ENCODE measurements at regions not wholly inside any gene's neighbourhood (a gene's known extent, or its start where the extent isn't known, plus 50 kb on each side); places are given as distances from the start of the nearest gene placed in this dataset.

DNA sequence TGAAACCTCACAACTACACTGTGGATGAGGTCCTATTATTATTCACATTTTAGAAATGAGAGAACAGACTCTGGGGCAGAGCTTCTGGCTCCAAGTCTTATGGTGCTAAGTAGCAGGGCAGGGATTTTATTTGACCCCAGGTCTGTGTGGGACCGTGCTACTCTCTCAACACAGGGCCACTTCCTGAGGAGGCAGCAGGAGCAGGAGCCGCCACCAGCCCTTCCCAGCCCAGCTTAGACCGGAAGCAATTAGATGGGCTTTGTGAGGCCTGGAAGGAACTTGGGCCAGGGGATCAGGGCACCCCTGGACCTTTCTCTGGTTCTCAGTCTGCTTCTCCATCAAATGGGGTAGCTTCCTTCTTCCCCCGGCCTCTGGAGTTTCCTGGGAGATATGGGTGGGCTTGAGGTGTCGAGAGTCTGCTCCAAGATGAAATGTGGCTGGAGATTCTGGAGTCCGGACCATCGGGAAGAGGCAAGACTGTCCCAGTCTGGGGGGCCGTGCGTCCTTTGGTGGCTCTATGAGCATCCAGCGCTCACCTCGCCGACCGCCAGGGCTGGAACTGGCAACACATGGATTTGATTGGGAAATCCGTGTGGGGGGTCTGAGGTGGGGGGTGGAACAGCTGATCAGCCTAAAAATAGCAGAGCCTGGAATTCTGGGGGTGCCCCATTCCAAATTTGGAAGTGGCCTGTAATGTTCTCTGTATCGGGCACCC lies 136.8 kb downstream of the FOXD2 start:
- no peak for DNase-seq (ENCODE audit: low spot score)

DNA sequence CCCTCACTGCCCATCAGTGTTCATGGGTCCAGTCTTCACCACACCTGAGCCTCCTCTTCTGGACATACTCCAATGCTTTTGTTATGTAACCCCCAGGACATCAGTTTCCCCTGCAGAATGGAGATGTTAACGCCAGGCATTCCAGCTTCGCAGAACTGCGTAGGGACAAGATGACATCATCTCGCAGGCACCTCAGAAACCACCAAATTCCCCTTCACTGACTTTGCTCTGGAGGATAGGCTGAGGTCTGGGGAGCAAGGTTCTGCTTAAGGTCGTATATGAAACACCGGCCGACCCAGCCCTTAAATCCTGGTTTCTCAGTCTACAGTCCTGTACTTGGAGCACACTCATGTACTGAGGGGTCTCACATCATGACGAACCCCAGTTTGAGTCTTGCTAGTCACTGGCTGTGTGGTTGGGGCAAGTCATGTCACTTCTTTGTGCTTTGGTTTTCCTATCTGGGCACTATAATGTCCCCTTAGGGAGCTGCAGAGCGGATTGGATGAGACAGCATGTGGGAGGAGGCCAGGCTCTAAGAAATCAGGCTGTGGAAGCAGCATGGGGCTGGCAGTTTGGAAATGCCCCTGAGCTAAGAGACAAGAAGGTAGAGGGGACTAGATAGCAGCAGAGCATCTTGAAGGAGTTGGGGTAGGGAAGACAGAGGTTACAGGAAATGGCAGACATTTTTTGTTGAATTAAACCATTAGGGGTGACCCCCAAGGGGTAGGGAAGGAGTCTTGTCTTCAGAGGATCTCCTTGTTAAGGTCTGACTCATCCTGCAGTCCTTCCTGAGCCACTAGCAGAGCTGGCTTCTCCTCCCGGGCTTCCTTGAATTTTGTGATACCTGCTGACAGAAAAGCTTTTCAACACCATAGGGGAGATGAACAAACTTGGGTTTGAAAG lies 138.3 kb downstream of the FOXD2 start:
- no peak for DNase-seq (ENCODE audit: low spot score)

DNA sequence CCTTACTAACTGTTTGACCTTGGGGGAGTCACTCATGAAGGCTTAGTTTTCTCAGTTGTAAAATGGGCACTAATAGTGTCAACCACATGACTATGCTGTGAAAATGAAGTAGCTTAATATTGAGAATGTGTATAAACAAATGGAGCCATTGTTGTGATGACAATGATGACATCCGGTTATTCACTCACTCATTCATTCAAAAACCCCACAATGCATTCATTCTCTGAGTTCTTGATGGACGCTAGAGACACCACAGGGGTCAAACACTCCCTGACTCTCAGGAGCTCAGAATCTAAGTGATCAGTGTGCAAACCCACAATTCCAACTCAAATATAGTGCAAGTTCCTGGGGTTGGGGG lies 138.9 kb downstream of the FOXD2 start:
- no peak for DNase-seq (ENCODE audit: low spot score)

DNA sequence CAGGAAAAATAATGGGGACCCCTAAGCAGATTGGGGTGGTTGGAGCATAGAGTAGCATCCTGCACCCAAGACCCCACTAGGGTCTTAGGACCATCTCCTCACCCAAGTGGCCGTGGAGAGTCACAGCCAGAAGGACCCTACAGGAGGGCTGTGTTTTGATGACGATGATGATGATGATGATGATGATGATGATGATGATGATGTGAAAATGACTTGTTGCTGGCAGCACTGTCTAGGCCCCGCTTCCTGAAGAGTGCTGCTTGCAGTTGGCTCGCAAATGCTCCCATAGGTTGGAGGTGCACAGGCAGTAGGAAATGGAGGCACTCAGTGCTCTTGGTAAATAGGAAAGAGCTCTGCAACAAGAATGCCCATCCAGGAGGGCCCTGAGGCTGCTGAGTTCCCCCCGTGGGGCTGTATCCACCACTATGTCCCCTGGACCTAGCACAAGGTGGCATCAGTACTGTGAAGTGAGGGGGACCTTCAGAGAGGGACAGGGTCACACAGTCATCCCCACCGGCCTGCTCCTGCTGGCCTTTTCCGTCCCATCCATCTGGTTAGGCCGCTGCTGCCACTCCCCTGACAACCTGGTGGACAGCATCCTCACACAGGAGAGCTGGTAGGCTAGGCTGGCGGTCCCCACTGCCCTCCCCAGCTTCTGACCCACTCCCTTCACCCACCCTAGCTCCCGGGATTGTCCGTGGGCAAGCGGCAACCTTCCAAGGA lies 139.6 kb downstream of the FOXD2 start:
- DNase-seq (ENCODE audit: low spot score), result no peak

DNA sequence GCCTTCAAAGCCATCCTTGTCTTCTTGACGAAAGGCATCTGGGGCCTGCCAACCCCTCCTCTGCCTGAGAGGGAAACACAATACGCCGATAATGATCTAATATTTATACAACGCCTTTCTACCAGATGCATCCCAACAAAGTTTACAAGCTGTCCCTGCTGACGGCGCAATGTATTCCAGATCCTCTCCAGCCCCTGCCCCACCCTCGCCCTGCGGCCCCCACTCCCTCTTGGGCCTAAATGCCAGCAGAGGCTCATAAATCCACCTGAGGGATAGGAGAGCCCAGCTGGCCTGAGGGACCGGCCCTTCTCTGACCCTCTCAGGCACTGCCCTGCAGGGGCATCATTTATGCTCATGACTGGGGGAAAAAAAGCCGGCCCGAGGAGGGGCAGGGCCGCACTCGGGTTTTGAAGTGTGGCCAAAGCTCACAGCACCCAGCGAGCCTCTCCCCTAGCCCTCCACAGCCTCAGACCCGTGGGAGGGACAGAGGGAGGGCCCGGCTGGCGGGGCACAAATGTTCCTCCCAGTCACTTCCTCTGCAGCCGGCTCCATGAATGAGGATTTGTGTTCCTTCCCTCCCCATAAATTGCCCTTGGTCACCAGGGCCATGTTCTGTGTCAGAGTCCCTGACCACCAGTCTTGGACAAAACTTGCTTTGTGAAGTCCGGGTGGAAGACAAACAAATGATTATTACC lies 140.3 kb downstream of the FOXD2 start:
- no peak for DNase-seq (ENCODE audit: low spot score)

DNA sequence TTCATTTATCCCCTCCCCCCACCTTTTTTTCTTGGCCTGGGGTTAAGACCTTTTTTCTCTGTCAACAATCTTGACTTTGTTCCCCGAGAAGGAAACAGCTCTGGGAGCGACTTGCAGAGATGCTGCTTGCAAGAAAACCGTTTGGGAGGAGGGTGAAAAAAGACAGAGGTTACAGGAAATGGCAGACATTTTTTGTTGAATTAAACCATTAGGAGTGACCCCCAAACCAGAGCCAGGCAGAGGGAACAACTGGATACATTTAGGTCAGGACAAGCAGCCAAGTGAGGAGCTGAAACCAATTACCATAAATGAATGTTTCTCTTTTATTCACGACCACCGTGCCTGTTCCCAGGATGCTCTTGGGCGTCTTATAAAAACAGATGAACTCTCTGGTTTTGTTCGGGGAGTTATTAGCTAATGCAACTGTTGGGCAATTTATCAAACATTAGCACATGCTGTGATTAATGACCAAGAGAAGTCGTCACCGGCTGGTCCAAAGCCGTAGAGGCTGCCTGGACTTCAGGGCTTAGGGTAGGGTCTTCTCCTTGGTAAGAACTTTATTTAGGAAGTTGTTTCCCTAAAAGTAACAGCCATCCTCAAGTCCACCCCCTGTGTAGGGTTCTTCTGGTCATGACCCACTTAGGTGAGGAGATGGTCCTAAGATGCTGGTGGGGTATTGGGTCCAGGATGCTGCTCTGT lies 141.0 kb downstream of the FOXD2 start:
- DNase-seq (ENCODE audit: low spot score), result no peak

DNA sequence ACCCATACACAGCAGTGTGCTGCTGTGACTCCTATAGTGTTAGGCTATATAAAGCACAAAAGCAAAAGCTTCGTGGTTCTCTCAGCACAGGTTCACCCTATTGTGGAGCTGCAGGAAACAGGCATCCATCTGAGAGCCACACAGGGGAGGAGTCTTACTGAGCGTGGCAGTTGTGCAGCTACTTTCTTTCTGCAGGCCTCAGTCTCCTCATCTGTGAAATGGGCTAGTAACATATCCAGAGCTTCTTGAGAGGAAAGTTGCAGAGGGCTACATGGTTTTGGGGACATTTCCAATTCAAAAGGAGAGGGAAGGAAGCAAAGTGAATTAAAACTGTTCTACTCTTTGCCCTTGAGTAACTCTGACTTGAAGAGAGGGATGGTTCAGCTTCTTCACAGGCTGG lies 142.0 kb downstream of the FOXD2 start:
- no peak for DNase-seq (ENCODE audit: low spot score)

DNA sequence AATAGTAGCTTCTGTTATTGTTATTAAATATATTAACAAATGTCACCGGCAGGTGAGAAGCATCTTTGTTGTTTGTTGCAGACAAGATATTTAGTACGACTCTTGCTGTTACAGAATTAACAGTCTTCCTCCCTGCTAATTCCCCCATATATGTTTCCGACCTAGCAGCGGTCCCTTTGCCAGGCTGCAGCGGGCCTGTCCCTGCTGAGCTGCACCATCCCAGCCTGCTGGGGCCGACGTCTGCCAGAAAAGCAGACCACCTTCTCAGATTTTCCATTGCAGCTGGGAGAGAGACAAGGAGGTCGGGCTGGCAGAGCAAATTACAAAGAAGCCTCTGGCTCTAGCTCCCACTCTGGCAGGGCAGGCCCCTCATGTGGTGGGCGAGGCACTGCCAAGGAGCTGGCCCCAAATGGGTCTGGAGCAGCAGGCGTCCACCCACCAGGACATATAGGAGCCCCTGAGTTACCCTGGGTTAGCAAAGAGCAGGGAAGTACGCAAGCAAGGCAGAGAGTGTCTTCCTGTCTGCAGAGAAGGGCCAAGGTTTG lies 142.7 kb downstream of the FOXD2 start:
- no peak for DNase-seq (ENCODE audit: low spot score)

DNA sequence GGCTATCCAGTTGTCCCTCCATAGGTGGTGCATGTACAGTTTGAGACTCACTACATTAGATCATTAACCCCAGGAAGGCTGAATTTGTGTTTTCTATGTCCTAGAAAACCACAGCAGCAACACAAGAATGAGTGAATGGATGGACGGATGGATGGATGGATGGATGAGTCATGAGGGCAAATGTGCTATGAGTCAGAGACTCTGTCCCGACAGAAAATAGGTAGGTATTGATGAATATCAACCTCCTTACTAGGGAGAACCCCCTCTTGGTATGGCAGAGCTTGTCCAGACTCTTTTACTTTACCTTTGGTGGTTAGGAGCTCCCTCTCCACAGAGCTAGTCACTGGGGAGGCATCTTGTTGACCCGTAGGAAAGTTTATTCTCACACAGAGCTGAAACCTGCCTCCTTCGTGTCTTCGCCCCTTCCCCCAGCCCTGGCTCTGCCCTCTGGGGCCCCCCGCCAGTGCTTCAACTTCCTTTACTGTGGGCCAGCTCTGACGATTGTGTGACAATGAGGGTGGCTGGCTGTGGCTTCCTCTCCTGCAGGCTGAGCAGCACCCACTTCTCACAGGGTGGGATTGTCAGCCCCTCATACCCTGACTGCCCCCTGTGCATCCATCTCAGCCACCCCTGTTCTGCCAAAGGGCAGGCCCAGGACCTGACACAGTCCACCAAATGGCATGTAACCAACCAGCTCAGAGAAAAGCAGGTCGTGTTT lies 145.2 kb downstream of the FOXD2 start:
- DNase-seq (ENCODE audit: low spot score), result no peak

DNA sequence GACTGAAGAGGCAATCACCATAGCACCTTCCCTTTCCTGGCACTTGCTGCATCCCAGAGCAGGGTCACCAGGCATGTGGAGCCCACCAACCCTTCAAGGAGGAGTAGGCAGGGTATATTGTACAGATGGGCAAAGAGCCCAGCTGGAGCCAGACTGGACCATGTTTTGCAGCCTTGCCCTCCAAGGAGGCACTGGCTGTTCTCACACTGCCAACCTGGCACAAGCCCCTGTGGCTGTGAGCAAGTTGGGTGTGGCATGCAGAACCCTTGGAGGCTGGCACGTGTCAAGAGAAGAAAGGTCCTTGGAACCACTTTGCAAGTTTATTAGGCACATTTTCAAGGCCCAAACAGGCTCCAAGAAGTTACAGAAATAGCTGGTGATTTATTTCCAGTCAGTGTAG lies 146.4 kb downstream of the FOXD2 start:
- no peak for DNase-seq (ENCODE audit: low spot score)

DNA sequence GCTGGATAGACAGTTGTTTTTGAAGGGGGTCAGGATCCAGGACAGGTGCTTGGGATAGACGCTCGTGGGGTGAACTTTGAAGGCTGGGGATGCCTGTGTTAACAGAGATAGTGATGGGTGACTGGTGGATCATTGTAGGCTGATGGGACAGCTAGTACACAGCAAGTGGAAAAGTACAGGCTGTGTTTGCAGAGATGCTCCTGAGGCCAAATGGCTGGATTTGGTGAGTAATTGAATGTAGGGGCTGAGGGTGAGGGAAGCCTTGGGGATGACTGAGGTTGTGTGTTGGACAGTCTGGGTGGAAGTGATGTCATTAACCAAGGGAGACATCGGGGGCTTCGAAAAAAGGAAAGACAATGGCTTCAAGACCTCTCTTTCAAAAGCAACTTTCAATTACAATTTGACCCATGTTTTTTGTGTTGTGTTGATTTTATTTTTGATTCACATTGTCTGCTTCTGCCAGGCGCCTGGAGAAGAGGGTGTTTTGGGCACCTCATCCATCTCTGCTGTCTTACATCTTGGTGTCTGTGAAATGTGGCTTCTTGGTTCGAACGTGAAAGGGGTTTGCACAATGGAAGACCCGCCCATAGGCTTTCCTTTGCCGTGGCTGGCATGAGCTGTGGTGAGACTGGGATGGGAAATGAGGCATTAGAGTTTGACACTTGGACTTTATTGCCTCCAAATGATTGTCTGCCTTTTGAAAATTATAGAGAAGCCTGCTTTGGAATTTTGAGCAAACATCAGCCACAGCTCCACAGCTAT lies 147.5 kb downstream of the FOXD2 start:
- DNase-seq (ENCODE audit: low spot score), result no peak

DNA sequence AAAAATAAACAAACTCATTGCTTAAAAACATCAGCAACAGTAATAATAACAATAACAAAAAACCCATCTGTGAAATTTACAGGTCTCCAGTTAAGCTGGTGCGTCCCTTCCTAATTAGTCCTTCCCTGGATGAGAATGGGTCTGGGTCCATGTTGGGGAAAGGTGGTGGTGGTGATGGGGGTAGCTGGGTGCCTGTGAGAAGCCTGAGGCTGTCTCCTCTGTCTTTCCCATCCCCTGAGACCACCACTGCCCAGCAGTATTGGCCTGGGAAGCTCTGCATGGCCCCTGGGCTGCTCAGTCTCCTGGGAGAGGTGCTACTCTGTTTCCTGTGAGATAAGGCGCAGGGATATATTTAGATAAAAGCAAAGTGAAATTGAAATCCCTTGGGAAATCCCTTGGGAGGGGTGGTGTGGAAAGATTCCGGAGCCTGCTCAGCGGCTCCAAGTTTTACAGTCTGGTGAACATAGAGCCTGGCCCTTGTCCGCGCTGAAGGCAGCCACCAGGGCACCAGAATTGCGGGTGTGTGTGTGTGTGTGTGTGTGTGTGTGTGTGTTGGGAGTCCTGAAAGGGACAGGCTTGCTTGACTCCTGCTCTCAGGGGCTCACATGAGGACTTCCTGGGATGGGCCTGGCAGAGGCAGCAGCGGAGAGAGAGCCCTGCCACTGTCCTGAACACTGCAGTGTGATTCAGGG lies 150.2 kb downstream of the FOXD2 start:
- no peak for DNase-seq (ENCODE audit: low spot score)

DNA sequence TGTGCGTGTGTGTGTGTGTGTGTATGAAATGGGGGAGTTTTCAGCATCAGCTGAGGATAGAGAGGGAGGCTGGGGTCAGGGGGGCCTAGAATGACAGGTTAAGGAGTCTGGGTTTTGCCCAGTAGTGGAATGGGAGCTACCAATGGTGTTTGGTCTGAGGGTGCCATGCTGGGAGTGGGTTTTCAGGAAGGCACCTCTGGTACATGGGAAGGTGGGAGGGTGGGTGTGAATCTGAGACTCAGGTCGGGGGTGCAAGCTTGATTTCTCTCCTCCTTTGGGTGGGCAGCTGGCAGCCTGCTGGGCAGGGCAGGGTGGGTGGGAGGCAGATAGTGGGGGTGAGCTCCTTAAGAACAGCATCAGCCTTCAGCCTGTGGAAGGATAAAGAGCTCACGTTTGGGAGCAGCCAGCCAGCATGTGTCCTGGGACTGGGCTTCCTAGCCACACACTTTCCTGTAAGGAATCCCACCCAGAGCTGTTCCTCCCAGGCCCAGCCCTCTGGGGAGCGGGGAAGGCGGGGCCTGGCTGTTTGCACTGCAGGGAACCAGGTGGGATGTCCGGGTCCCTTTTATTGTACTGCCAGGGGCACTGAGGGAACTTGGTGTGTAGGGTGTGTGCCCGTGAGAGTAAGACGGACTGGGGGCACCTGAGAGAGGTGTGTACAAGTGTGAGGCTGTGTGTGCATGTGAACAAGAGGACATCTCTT lies 152.8 kb downstream of the FOXD2 start:
- DNase-seq (ENCODE audit: low spot score), result no peak

DNA sequence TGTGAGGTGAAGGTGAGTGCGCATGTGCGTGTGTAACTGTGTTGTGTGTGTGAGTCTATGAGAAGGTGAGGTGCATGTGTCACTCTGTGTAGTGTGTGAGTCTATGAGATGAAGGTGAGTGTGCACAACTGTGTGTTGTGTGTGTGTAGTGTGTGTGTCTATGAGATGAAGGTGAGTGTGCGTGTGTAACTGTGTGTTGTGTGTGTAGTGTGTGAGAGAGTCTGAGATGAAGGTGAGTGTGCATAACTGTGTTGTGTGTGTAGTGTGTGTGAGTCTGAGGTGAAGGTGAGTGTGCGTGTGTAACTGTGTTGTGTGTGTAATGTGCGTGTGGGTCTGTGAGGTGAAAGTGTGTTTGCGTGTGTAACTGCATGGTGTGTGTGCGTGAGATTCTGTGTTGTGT lies 154.0 kb downstream of the FOXD2 start:
- no peak for DNase-seq (ENCODE audit: low spot score)

DNA sequence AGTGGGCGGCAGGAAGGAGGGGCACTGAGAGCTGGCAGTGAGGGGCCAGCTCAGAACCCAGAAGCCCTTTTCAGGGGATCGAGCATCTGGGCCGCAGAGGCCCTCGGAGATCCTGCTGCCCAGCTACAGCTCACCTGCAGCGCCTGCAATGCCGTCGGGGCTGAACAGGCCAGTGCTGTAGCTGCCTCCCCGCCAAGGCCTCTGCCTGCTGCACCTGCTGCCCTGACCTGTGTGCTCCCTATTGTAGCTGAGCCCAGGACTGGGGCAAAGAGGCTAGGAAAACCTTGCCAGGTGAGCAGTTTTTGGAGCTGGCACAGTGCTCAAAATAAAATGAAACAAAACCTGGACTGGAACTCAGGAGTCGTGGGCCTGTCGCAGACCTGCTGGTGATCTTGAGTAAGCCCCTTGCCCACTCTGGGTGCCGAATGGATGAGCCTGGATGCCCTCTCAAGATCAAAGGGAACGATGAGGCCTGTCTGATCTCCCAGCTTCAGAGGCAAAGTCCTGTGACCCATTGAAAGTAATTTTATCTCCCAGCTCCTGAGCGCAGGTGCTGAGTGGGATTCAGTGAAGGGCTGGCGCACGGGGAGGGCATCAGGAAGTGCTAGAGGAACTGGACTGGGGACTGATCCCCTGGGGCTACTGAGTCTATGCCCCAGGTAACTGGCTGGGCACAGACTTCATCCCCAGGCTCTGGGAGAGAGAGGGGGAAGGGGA lies 154.6 kb downstream of the FOXD2 start:
- no peak for DNase-seq (ENCODE audit: low spot score)

DNA sequence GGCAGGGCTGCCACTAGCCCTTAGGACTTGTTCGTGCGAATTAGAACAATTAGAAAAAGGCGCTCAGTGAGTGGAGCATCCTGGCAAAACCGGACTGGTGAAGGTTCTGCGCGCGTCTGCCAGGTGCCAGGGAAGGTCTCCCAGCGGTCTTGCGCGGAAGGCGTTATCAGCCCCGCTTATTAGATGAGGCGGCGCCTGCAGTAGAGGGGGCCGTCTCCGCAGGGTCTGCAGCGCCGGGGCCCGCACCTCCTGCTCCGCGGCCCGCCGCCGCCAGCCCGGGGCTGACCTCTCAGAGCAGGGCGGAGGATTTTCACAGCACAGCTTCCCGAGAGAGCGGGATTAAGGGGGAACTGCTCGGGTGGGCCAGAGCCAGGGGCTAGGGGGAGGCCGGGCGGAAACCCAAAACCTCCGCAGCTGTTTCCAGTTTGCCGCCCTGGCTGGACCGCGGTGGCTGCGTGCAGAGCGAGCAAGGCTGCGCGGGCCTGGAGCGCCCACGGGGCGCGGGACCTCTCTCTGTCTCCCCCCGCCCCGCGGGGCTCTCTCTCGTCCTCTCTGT lies 155.2 kb downstream of the FOXD2 start:
- no peak for DNase-seq (ENCODE audit: low spot score)

DNA sequence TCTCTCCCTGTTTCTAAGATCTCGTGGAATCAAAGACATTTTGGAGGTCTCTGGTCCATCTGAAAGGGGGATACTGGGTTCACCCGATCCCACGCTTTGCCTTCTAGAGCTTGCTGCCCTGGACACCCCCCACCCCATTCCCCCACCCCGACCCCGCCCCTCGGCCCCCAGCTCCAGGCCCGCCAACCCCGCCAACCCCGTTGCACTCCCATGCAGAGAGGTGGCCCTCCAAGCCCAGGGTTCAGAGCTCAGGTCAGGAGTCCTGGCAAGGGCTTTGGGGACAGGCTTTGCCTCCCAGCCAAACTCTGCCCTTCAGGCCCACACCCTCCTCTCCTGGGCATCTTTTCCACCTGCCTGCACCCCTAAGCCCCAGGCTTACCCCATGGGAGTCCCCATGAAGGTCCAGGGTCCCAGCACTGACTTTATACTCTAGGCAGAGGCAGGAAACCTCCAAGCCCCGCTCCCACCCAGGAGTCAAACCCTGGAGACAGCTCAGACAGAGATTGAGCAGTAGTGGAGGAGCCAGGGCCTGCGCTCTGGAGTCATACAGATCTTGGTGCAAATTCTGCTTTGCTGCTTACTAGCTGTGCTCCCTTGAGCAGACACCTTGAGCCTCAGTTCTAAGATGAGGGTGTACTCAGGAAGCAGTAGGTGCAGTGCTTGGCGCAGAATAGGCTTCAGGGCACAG lies 155.9 kb downstream of the FOXD2 start:
- DNase-seq (ENCODE audit: low spot score), result no peak

Data from CD4-positive, alpha-beta T cell treated with Interleukin-15 for 4 hours (primary cell).